ENCODE measurements at regions not wholly inside any gene's neighbourhood (a gene's known extent, or its start where the extent isn't known, plus 50 kb on each side); places are given as distances from the start of the nearest gene placed in this dataset.
A peak's percentile ranks its signal among the peaks of the same experiment; 100 is the strongest.

GRCh38 chr18:22605736-22606135, 188.0 kb upstream of the CTAGE1 start:
- intact Hi-C loops (cut with DNase I): no loop called here
- TF ChIP-seq CTCF (IDR thresholded peaks at IDR 0.05) (no peak), POLR2A (IDR thresholded peaks at IDR 0.05) (no peak)
- WGBS, 2 donors: 60 to 64% methylated on average over 4 of the region's 4 CpGs
- no peak for DNase-seq
- H3K4me1 ChIP-seq: peaks cover 16% of the 10 kb centered on the region
- no peaks in the 10 kb centered on the region for H3K27me3 ChIP-seq
- H3K9me3 ChIP-seq: no peaks in the 10 kb centered on the region
- H3K36me3 ChIP-seq (replicated peaks in 1 of 2; ENCODE audit: insufficient read depth in 1 of 2, low read depth in 2 of 2): no peaks in the 10 kb centered on the region
- no peak for ATAC-seq
- no peak overlapping the region for H3K4me3 ChIP-seq
- H3K27ac ChIP-seq: peak overlapping the region in 3 of 4 donors; percentile 46 to 73 (median 63)

GRCh38 chr18:22606563-22607283, 189.0 kb upstream of the CTAGE1 start:
- ATAC-seq (no peak), DNase-seq (peak in 1 of 4 donors; percentile 30)
- Histone ChIP-seq H3K27me3 (no peaks in the 10 kb centered on the region), H3K36me3 (replicated peaks in 1 of 2; ENCODE audit: insufficient read depth in 1 of 2, low read depth in 2 of 2) (no peaks in the 10 kb centered on the region), H3K9me3 (no peaks in the 10 kb centered on the region), H3K4me3 (no peak overlapping the region), H3K27ac (no peak overlapping the region), H3K4me1 (peaks cover 16% of the 10 kb centered on the region)
- WGBS, 2 donors: 82 to 83% methylated on average over 4 to 7 of the region's 7 CpGs
- intact Hi-C loops (cut with DNase I): no loop called here
- no peak for TF ChIP-seq CTCF (IDR thresholded peaks at IDR 0.05)

GRCh38 chr18:22607284-22607635, 189.5 kb upstream of the CTAGE1 start:
- Histone ChIP-seq H3K36me3 (replicated peaks in 1 of 2; ENCODE audit: insufficient read depth in 1 of 2, low read depth in 2 of 2) (no peaks in the 10 kb centered on the region), H3K9me3 (no peaks in the 10 kb centered on the region), H3K27ac (no peak overlapping the region), H3K27me3 (no peaks in the 10 kb centered on the region), H3K4me3 (no peak overlapping the region), H3K4me1 (peaks cover 16% of the 10 kb centered on the region)
- DNase-seq: no peak
- intact Hi-C loops (cut with DNase I): no loop called here
- WGBS, 2 donors: 83 to 96% methylated on average over 6 of the region's 6 CpGs
- no peak for TF ChIP-seq POLR2A (IDR thresholded peaks at IDR 0.05)
- TF ChIP-seq CTCF (IDR thresholded peaks at IDR 0.05): no peak
- ATAC-seq: no peak

- no peak for TF ChIP-seq POLR2A (IDR thresholded peaks at IDR 0.05)
- TF ChIP-seq CTCF (IDR thresholded peaks at IDR 0.05): no peak
- intact Hi-C loops (cut with DNase I): no loop called here
- H3K27ac ChIP-seq: peak overlapping the region in 1 of 4 donors; percentile 65
- peaks cover 16% of the 10 kb centered on the region for H3K4me1 ChIP-seq
- no peak overlapping the region for H3K4me3 ChIP-seq
- no peaks in the 10 kb centered on the region for H3K9me3 ChIP-seq
- H3K36me3 ChIP-seq (replicated peaks in 1 of 2; ENCODE audit: insufficient read depth in 1 of 2, low read depth in 2 of 2): no peaks in the 10 kb centered on the region
- no peak for DNase-seq
- ATAC-seq: no peak
- WGBS, 2 donors: 27 to 39% methylated on average over 1 of the region's 1 CpG
- H3K27me3 ChIP-seq: no peaks in the 10 kb centered on the region
These were observed 191.1 kb upstream of the CTAGE1 start for GRCh38 chr18:22608847-22609246.

GRCh38 chr18:22609642-22610041, 191.9 kb upstream of the CTAGE1 start:
- DNase-seq: peak; percentile 45 to 56 (median 52)
- peaks cover 8% of the 10 kb centered on the region for H3K4me1 ChIP-seq
- peak; percentile 26 for ATAC-seq
- peak overlapping the region in 2 of 4 donors; percentile 2 to 65 for H3K27ac ChIP-seq
- H3K27me3 ChIP-seq: no peaks in the 10 kb centered on the region
- H3K4me3 ChIP-seq: no peak overlapping the region
- intact Hi-C loops (cut with DNase I): loop anchor here (10.0 kb wide), 1 partner anchor 65 kb away; no protein-coding TSS in a partner anchor
- WGBS, 2 donors: 5 to 14% methylated on average over 5 of the region's 5 CpGs
- TF ChIP-seq POLR2A (IDR thresholded peaks at IDR 0.05) (no peak), CTCF (IDR thresholded peaks at IDR 0.05) (no peak)
- no peaks in the 10 kb centered on the region for H3K36me3 ChIP-seq (replicated peaks in 1 of 2; ENCODE audit: insufficient read depth in 1 of 2, low read depth in 2 of 2)
- no peaks in the 10 kb centered on the region for H3K9me3 ChIP-seq

Measured in body of pancreas (tissue), 4 donors.